GM12891 (cell line): ENCODE measurements at regions not wholly inside any gene's neighbourhood (a gene's known extent, or its start where the extent isn't known, plus 50 kb on each side); places are given as distances from the start of the nearest gene placed in this dataset.
"Not testable (repeated sequence)": the region's sequence is repeated elsewhere in the genome, so short reads cannot be mapped to it uniquely, and the experiment has no call there.

ENCODE experiments used
- DNase-seq: peaks from one replicate; pipeline ENCODE4 v3.0.0; 2011; ENCODE audit warnings: low spot score; ENCODE audit not compliant: insufficient read length
- FAIRE-seq: peaks from 2 replicates; lab custom pipeline; 2011; peaks lifted over from hg19 to GRCh38; lab: Jason Lieb, UNC
- PAX5 ChIP-seq: IDR thresholded peaks from 2 replicates; pipeline ENCODE4 v1.6.1; 2011; ENCODE audit warnings: low read length, moderate library complexity, mild to moderate bottlenecking; ENCODE audit not compliant: insufficient read depth, severe bottlenecking
- POLR2A ChIP-seq: IDR thresholded peaks from 2 replicates; pipeline ENCODE4 v1.6.1; 2011; ENCODE audit warnings: low read depth, low read length, control low read depth
- POLR2AphosphoS5 ChIP-seq: IDR thresholded peaks from 2 replicates; pipeline ENCODE4 v1.6.1; 2011; ENCODE audit warnings: low read depth, low read length, control low read depth
- POU2F2 ChIP-seq: IDR thresholded peaks from 2 replicates; pipeline ENCODE4 v1.6.1; 2011; ENCODE audit warnings: low read depth, mild to moderate bottlenecking, control low read depth, low read length, moderate library complexity
- SPI1 ChIP-seq: IDR thresholded peaks from 2 replicates; pipeline ENCODE4 v1.6.1; 2011; ENCODE audit warnings: low read depth, low read length, control low read depth
- TAF1 ChIP-seq: IDR thresholded peaks from 2 replicates; pipeline ENCODE4 v1.6.1; 2011; ENCODE audit warnings: low read depth, low read length, control low read depth

DNA sequence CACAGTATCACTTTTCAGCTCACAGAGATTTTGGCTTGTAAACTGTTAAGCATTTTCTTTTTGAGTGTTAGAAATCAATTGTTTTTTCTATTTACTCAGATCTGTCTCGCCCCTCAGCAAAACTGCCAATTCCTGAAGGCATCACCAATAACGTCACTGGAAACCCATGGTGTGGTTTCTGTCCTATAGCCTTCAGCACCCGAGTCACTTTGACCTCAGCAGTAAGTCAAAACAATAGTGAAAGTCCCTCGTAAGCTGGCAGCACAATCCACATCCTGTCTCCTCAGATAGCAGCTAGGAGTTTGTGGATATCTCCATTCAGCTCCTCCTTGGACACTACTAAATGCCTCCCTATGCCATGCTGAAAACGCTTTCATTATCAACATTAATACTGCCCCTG is 1787.4 kb upstream of the ADGRL3 start:
- FAIRE-seq: no peak
- no peak for DNase-seq
- TF ChIP-seq PAX5 (no peak), POLR2A (no peak), POLR2AphosphoS5 (no peak), TAF1 (no peak), SPI1 (no peak), POU2F2 (no peak)

DNA sequence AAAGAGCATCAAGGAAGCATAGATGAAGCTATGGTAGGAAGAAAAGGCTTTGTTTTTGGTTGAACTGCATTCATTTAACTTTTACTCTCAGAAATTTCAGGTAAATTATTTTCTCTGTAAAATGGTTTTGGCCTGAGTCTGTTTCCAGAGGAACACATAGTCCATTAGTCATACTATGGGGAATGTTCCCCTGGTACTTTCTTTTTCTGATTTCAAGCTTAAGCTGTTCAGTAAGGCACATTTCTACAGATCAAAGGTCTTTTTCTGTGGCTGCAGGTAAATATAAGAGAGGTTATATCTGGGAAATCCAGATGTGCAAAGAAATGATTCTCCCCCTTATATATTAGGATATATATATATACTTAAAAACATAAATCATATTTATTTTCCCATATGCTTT is 1744.4 kb upstream of the ADGRL3 start:
- no peak for FAIRE-seq
- TF ChIP-seq PAX5 (no peak), POLR2AphosphoS5 (no peak), POLR2A (no peak), SPI1 (no peak), POU2F2 (no peak)
- DNase-seq: no peak

DNA sequence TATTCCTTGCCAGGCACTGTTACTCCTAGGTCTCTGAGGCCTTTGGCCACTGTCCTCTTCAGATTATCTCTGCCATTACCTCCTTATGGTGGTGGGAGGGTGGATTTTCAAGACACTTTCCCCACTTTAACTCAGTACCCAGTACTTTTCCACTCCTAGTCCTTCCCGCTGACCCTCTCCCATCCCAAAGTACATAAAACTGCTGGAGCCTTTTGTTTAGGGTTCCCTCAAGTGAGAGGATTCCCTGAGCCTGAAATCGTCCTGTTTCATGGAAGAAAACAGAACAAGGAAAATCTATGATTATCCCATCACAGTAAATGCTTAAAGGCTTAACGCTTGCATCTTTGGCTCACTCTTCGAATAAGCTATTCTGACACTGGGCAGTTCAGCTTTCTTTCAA is 1742.5 kb upstream of the ADGRL3 start:
- FAIRE-seq: no peak
- no peak for DNase-seq
- TF ChIP-seq POLR2A (no peak), POLR2AphosphoS5 (no peak), PAX5 (no peak), TAF1 (no peak), POU2F2 (no peak), SPI1 (no peak)

DNA sequence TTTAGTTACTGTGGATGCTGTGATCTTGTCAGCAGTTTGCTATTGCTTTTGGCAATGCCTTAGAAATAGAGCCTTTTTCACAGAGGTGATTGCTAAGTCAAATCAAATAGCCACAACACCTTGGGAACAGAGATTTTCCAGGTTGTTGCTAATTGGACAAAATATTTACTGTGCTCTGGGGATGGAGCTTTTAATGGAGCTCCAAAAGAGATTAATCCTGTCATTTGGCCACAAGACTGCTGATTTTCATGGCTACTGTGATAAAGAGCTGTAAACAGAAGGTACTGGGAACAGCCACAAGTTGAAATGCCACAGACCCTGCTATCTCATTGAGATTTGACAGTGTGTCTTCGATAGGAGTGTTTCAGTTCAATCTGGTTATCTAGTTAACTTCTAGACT is 1715.2 kb upstream of the ADGRL3 start:
- DNase-seq (no peak), FAIRE-seq (no peak)
- TF ChIP-seq POLR2A (no peak), PAX5 (no peak), SPI1 (no peak), POLR2AphosphoS5 (no peak), POU2F2 (no peak), TAF1 (no peak)

- DNase-seq (no peak), FAIRE-seq (no peak)
- TF ChIP-seq SPI1 (no peak), POLR2A (no peak), POU2F2 (no peak), TAF1 (no peak), PAX5 (no peak), POLR2AphosphoS5 (no peak)
Observed at GRCh38 chr4:59500103-59500502, 1700.0 kb upstream of the ADGRL3 start.

GRCh38 chr4:59503731-59504130 is 1696.4 kb upstream of the ADGRL3 start:
- DNase-seq (no peak), FAIRE-seq (no peak)
- TF ChIP-seq TAF1 (no peak), POU2F2 (no peak), SPI1 (no peak), POLR2A (no peak), POLR2AphosphoS5 (no peak), PAX5 (no peak)

GRCh38 chr4:59511809-59512208 is 1688.3 kb upstream of the ADGRL3 start:
- not testable (repeated sequence) for DNase-seq, FAIRE-seq

DNA sequence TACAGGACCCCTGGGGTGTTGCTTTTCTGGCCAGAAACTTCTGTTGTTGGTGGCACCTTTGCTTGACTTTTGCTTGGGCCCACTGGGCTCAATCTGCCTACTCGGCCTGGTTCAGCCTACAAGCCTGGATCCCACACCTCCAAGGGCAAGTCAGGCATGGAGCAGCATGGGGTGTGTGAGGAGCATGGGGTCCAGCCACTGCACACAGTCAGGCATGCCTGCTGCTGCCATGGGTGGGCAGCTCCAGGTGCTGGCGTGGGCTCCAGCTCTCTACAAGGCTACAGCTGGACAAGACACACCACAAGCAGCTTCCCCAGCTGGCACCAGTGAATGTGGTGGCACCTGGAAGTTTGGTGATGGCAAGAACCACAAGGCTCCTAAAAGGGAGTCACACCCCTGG is 1683.1 kb upstream of the ADGRL3 start:
- FAIRE-seq (no peak), DNase-seq (no peak)
- no peak for TF ChIP-seq POLR2A
- no peak for TF ChIP-seq TAF1
- TF ChIP-seq POU2F2: no peak

GRCh38 chr4:59518005-59518823 is 1681.9 kb upstream of the ADGRL3 start:
- no peak for TF ChIP-seq POU2F2
- FAIRE-seq: no peak
- DNase-seq: no peak

DNA sequence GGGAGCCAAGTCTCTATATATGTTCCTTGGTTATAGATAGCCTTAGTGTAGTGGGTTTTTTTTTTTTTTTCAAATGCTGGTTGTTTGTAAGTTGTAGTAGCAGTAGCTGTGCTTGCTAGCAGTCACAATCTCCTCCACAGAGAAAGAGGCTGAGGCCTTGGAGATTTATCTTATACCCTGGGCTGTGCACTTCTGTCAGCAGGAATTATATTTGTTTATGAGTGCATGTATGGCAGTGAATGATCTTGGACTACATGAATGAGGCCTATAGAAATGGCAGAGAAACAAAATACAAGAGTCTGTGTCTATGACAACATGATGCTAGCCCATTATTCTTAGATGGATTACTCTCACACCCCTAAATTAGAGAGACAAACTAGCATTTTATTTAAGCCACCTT is 1674.2 kb upstream of the ADGRL3 start:
- FAIRE-seq (no peak), DNase-seq (no peak)
- TF ChIP-seq PAX5: no peak
- no peak for TF ChIP-seq SPI1

DNA sequence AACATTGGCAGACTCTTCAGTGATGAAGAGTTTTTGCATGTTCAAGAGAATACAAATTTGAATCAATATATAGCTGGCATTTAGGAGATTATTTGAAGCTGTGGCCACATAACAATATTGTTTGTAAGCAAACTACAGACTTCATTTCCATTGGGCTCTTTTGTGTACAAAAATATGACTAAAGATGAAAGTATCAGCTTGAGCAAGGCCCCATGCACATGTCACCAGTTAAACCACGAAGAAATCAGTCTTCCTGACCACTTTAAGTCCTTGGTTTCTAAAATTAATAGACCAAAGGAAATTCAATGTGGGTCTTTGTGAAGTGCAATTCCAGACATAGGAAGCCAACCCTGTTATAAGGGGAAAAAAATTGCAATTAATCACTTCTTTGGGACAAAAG is 1664.6 kb upstream of the ADGRL3 start:
- FAIRE-seq: no peak
- no peak for DNase-seq
- no peak for TF ChIP-seq SPI1
- TF ChIP-seq POLR2AphosphoS5: no peak
- no peak for TF ChIP-seq TAF1
- TF ChIP-seq POU2F2: no peak
- TF ChIP-seq POLR2A: no peak
- TF ChIP-seq PAX5: no peak
